Mucosa of descending colon (tissue), 3 donors: ENCODE measurements at regions not wholly inside any gene's neighbourhood (a gene's known extent, or its start where the extent isn't known, plus 50 kb on each side); places are given as distances from the start of the nearest gene placed in this dataset.
"Not testable (repeated sequence)": the region's sequence is repeated elsewhere in the genome, so short reads cannot be mapped to it uniquely, and the experiment has no call there.

Experiments used
- ATAC-seq: fragments of 200-7000 bp; cut with Tn5 transposase; one replicate; pipeline ENCODE4 v1.9.1; 2020; ENCODE audit warnings: mild to moderate bottlenecking, moderate library complexity
- DNase-seq, 3 donors: peaks; one replicate each; pipeline ENCODE4 v3.0.0-alpha.2; 2020
- H3K36me3 ChIP-seq: fragments of 200-600 bp; one replicate; pipeline ENCODE4 v1.8.0; 2021; ENCODE audit warnings: low read depth, mild to moderate bottlenecking
- H3K4me1 ChIP-seq: fragments of 200-600 bp; one replicate; pipeline ENCODE4 v1.8.0; 2021; ENCODE audit warnings: low read depth, mild to moderate bottlenecking
- H3K4me3 ChIP-seq: fragments of 200-600 bp; one replicate; pipeline ENCODE4 v1.8.0; 2021; ENCODE audit warnings: mild to moderate bottlenecking
- H3K9me3 ChIP-seq: fragments of 200-600 bp; one replicate; pipeline ENCODE4 v1.8.0; 2021; ENCODE audit warnings: mild to moderate bottlenecking
- intact Hi-C, 2 donors: fragments of 100-400 bp; cut with DNase I in 1 of 2; cut with micrococcal nuclease in 1 of 2; formaldehyde crosslinking; loops; one replicate each; pipeline versions ENCODE4 v1.11.0 to v1.11.1; 2022; cut with DNase I, micrococcal nuclease
- TF ChIP-seq, protein P1 (sequence below): fragments of 200-600 bp; IDR thresholded peaks from one replicate; pipeline ENCODE4 v1.8.0; 2022; ENCODE audit warnings: antibody characterized with exemption, mild to moderate bottlenecking
- donor health status: DM: no; HTN: no; CAD: no; lungs with moderate emphysema.
- donor health status: DM: no; HTN: no; CAD: no.
- donor health status: DM: no; HTN: yes; CAD: no.

DNA sequence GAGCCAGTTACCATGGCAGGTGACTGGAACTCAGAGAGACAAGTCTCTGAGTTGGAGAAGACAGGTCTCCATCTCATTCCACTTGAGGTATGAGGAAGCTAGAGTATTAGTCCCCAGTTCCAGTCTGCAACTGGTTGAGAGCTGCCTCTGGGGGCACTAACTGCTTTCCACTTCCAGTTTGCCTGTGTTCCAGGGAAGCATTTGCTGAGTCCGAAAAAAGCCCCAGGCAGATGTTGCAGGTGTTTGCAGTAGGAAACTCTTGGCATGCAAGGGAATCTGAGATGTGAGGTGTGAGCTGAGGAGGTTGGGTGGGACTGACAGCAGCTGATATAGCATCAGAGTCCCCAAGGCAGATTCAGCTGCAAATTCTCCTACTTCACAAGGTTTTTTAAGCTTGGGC is 272.2 kb upstream of the CASK start:
- no peak for DNase-seq
- H3K9me3 ChIP-seq = no peaks in the 10 kb centered on the region
- intact Hi-C loops = no loop called here
- H3K36me3 ChIP-seq = no peaks in the 10 kb centered on the region
- no peaks in the 10 kb centered on the region for H3K4me1 ChIP-seq
- ATAC-seq = no peak
- no peak overlapping the region for H3K4me3 ChIP-seq
- TF ChIP-seq, protein P1, sequence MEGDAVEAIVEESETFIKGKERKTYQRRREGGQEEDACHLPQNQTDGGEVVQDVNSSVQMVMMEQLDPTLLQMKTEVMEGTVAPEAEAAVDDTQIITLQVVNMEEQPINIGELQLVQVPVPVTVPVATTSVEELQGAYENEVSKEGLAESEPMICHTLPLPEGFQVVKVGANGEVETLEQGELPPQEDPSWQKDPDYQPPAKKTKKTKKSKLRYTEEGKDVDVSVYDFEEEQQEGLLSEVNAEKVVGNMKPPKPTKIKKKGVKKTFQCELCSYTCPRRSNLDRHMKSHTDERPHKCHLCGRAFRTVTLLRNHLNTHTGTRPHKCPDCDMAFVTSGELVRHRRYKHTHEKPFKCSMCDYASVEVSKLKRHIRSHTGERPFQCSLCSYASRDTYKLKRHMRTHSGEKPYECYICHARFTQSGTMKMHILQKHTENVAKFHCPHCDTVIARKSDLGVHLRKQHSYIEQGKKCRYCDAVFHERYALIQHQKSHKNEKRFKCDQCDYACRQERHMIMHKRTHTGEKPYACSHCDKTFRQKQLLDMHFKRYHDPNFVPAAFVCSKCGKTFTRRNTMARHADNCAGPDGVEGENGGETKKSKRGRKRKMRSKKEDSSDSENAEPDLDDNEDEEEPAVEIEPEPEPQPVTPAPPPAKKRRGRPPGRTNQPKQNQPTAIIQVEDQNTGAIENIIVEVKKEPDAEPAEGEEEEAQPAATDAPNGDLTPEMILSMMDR = no peak

DNA sequence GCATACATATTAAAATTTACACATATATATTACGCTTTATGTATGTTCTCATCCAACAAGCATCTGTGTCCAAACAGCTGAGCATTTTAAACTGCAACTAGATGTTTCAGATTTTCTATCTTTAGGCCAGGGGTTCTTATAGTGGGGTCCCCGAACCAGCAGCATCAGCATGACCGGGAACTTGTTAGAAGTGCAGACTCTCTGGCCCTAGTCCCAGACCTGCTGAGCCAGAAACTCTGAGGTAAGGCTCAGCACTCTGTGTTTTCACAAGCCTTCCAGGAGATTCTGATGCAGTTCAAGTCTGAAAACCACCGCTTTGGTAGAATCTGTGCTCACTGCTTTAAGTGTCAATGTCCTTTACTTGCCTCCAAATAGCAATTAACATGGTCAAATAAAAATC is 266.2 kb upstream of the CASK start:
- ATAC-seq (no peak), DNase-seq (no peak)
- intact Hi-C loops = no loop called here
- TF ChIP-seq, protein P1 = no peak
- Histone ChIP-seq H3K4me3 (no peak overlapping the region), H3K9me3 (no peaks in the 10 kb centered on the region), H3K4me1 (no peaks in the 10 kb centered on the region), H3K36me3 (no peaks in the 10 kb centered on the region)

DNA sequence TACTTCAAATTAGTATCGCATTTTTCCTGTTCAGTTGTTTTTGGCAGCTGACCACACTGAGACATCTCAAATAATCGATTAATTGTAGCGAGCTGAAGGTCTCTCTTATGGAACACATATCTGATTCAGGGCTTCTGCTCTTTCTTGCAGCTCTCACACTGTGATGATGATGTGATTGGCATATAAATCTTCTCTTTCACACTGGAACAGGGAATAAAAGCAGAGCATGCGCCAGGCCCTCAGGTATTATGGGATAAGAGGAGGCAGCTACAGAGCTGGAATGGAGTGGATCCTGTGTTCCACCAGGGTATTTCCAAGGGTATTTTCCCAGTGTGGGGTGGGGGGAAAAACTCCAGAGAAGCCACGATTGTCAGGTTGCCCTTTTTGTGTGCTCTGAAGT is 265.4 kb upstream of the CASK start:
- TF ChIP-seq, protein P1 = no peak
- DNase-seq (no peak), ATAC-seq (no peak)
- intact Hi-C loops = no loop called here
- Histone ChIP-seq H3K36me3 (no peaks in the 10 kb centered on the region), H3K9me3 (no peaks in the 10 kb centered on the region), H3K4me1 (no peaks in the 10 kb centered on the region), H3K4me3 (no peak overlapping the region)

DNA sequence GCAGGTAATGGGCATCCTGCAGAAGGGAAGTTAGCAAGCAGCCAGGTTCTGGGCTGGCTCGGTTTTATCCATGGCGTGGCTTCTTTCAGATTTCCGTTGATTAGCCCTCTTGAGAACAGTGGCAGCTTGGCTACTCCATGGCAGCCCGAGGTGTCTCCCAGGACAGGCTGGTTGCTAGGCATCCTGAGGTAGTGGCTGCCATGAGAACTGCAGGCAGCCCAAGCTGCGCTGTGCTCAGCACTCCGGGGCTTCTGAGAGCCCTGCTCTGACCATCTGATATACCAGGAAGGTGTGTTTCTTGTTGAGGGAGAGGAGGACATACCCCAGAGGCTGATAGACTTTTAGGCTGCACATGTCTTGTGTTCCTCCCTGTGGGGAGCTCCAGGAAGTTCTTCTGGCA is 253.4 kb upstream of the CASK start:
- H3K9me3 ChIP-seq = no peaks in the 10 kb centered on the region
- ATAC-seq (no peak), DNase-seq (no peak)
- H3K4me3 ChIP-seq = no peak overlapping the region
- TF ChIP-seq, protein P1 = no peak
- H3K4me1 ChIP-seq = no peaks in the 10 kb centered on the region
- H3K36me3 ChIP-seq = no peaks in the 10 kb centered on the region
- intact Hi-C loops = no loop called here

DNA sequence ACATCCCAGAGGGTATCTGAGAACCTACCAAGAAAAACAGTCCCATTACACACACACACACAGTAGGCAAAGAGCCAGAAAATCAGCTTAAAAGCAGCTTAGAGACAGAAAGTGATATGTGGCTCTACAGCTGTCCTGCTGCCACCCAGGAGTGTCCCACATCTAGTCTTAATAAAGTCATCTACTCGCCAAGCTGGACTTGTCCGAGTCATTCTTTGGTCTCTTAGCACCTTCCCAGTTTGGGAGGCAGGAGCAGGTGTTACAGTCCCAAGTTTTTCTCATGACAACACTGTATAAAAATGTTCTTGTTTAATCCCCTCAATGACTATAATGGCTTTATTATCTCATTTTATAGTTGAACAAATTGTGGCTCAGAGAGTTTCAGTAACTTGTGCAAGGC is 252.5 kb upstream of the CASK start:
- no peaks in the 10 kb centered on the region for H3K4me1 ChIP-seq
- H3K36me3 ChIP-seq = no peaks in the 10 kb centered on the region
- no peaks in the 10 kb centered on the region for H3K9me3 ChIP-seq
- TF ChIP-seq, protein P1 = no peak
- H3K4me3 ChIP-seq = no peak overlapping the region
- no peak for ATAC-seq
- no peak for DNase-seq
- intact Hi-C loops = no loop called here

DNA sequence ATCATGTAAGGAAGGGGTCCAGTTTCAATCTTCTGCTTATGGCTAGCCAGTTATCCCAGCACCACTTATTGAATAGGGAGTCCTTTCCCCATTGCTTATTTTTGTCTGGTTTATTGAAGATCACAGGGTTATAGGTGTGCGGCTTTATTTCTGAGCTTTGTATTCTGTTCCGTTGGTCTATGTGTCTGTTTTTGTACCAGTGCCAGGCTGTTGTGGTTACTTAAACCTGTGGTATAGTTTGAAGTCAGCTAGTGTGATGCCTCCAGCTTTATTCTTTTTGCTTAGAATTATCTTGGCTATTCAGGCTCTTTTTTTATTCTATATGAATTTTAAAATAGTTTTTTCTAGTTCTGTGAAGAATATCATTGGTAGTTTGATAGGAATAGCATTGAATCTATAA is 234.6 kb upstream of the CASK start:
- DNase-seq, ATAC-seq, H3K36me3 ChIP-seq, H3K4me1 ChIP-seq, H3K4me3 ChIP-seq, H3K9me3 ChIP-seq, intact Hi-C loops: not testable (repeated sequence)
